Colonic mucosa (tissue), 4 donors: ENCODE measurements at regions not wholly inside any gene's neighbourhood (a gene's known extent, or its start where the extent isn't known, plus 50 kb on each side); places are given as distances from the start of the nearest gene placed in this dataset.

Experiments
- DNase-seq: peaks from one replicate; pipeline ENCODE4 v3.0.0-alpha.2; 2020
- H3K27ac ChIP-seq: fragments of 200-600 bp; one replicate; pipeline ENCODE4 v1.8.0; 2021
- H3K27me3 ChIP-seq: fragments of 200-600 bp; one replicate; pipeline ENCODE4 v1.8.0; 2021
- H3K36me3 ChIP-seq: fragments of 200-600 bp; one replicate; pipeline ENCODE4 v1.8.0; 2021
- H3K4me1 ChIP-seq: fragments of 200-600 bp; one replicate; pipeline ENCODE4 v1.8.0; 2021; ENCODE audit warnings: mild to moderate bottlenecking
- H3K4me3 ChIP-seq: fragments of 200-600 bp; one replicate; pipeline ENCODE4 v1.8.0; 2021
- H3K9ac ChIP-seq, 2 donors: one replicate each; pipeline ENCODE4 v1.7.0; 2013; ENCODE audit warnings: control low read depth in 2 of 2, low read depth in 2 of 2, low read length in 2 of 2
- H3K9me3 ChIP-seq: fragments of 200-600 bp; one replicate; pipeline ENCODE4 v1.8.0; 2021
- intact Hi-C: fragments of 100-400 bp; cut with DNase I; formaldehyde crosslinking; loops from one replicate; pipeline ENCODE4 v1.14.1; 2022
- TF ChIP-seq, protein P1 (sequence below): fragments of 200-600 bp; IDR thresholded peaks from one replicate; pipeline ENCODE4 v1.8.0; 2022; ENCODE audit warnings: antibody characterized with exemption, mild to moderate bottlenecking
- donor health status: healthy.
- donor health status: DM: no; HTN: no; CAD: no.
- donor health status: DM: no; HTN: no; CAD: no.

DNA sequence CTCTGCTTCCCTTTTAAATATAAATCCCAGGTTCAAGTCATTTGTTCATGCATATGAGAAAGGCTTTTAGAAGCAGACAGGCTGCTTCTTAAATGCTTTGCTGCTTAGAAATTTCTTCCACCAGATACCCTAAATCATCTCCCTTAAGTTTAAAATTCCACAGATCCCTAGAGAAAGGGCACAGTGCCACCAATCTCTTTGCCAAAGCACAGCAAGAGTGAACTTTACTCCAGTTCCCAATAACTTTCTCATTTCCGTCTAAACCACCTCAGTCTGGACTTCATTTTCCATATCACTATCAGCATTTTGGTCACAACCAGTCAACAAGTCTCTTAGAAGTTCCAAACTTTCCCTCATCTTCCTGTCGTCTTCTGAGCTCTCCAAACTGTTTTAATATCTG is 679.8 kb upstream of the FTMT start:
- Histone ChIP-seq H3K9ac (no peak overlapping the region), H3K27me3 (no peaks in the 10 kb centered on the region), H3K4me3 (no peak overlapping the region), H3K27ac (no peak overlapping the region), H3K4me1 (no peaks in the 10 kb centered on the region), H3K36me3 (no peaks in the 10 kb centered on the region), H3K9me3 (no peaks in the 10 kb centered on the region)
- DNase-seq, result no peak
- TF ChIP-seq, protein P1, sequence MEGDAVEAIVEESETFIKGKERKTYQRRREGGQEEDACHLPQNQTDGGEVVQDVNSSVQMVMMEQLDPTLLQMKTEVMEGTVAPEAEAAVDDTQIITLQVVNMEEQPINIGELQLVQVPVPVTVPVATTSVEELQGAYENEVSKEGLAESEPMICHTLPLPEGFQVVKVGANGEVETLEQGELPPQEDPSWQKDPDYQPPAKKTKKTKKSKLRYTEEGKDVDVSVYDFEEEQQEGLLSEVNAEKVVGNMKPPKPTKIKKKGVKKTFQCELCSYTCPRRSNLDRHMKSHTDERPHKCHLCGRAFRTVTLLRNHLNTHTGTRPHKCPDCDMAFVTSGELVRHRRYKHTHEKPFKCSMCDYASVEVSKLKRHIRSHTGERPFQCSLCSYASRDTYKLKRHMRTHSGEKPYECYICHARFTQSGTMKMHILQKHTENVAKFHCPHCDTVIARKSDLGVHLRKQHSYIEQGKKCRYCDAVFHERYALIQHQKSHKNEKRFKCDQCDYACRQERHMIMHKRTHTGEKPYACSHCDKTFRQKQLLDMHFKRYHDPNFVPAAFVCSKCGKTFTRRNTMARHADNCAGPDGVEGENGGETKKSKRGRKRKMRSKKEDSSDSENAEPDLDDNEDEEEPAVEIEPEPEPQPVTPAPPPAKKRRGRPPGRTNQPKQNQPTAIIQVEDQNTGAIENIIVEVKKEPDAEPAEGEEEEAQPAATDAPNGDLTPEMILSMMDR, result no peak
- intact Hi-C loops, result no loop called here

DNA sequence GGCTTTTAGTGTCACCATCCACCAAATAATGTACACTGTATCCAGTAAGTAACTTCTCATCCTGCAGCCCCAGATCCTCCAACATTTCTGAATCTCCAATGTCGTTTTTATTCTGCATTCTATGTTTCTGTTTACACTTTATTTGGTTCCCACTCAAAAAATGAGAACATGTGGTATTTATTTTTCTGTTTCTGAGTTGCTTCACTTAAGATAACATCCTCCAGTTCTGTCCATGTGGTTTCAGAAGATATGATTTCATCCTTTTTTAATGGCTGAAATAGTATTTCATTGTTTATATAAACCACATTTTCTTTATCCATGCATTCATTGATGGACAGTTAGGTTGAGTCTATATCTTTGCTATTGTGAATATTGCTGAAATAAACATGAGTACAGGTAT is 677.3 kb upstream of the FTMT start:
- Histone ChIP-seq H3K27me3 (no peaks in the 10 kb centered on the region), H3K4me1 (no peaks in the 10 kb centered on the region), H3K36me3 (no peaks in the 10 kb centered on the region), H3K27ac (no peak overlapping the region), H3K9me3 (no peaks in the 10 kb centered on the region), H3K9ac (no peak overlapping the region), H3K4me3 (no peak overlapping the region)
- no peak for DNase-seq
- TF ChIP-seq, protein P1, result no peak
- intact Hi-C loops, result no loop called here

DNA sequence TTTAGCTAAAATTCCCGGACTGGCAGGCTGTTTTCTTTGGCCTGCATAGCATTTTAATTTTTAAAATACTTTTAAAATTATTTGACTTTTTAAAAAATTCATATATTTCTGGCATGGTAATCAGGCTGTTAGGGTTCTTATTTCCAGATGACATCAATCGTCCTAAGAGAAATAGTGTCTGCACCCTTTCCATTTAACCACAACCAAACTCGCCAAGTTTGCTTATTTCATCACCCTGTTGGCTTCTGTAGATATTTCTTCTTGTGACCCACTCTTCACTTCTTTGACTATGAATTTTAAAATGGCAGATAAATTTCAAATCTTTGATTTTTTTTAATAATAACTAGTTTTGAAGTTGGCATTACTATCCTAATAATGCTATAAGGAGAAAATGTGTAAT is 675.7 kb upstream of the FTMT start:
- Histone ChIP-seq H3K27ac (no peak overlapping the region), H3K36me3 (no peaks in the 10 kb centered on the region), H3K9me3 (no peaks in the 10 kb centered on the region), H3K4me3 (no peak overlapping the region), H3K4me1 (no peaks in the 10 kb centered on the region), H3K27me3 (no peaks in the 10 kb centered on the region), H3K9ac (no peak overlapping the region)
- no peak for DNase-seq
- TF ChIP-seq, protein P1, result no peak
- intact Hi-C loops, result no loop called here

DNA sequence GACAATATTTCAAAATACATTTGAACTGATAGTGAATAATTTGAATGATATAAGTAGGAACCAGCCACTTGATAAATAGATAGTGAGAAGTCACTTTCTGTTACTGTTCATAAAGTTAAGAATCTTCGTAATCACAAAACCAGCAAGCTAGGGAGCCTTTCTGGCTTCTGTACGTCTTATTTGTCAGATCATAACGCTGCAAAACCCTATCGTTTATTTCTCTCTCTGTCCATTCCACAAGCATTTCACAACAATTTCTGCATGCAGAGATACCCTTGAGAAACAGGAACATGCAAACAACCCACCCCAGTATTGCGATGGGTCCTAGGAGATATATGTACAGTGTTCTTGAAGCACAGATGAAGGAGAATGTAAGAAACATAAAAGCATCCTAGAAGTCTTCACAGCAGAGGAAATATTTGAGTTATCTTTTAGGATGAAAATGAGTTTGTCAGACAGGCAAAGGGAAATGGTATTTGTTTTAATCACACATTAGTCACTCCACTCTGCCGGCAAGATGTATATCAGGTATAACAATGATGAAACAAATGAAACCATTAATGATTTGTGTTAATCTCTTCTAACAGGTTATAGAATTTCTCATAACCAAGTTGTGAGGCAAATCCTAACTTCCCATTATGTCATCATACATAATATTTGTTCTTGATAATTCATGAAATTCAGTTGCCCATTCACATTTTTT is 668.7 kb upstream of the FTMT start:
- Histone ChIP-seq H3K4me3 (no peak overlapping the region), H3K9me3 (no peaks in the 10 kb centered on the region), H3K36me3 (no peaks in the 10 kb centered on the region), H3K4me1 (no peaks in the 10 kb centered on the region), H3K27me3 (no peaks in the 10 kb centered on the region), H3K9ac (no peak overlapping the region), H3K27ac (no peak overlapping the region)
- intact Hi-C loops, result no loop called here
- no peak for DNase-seq
- TF ChIP-seq, protein P1, result no peak

DNA sequence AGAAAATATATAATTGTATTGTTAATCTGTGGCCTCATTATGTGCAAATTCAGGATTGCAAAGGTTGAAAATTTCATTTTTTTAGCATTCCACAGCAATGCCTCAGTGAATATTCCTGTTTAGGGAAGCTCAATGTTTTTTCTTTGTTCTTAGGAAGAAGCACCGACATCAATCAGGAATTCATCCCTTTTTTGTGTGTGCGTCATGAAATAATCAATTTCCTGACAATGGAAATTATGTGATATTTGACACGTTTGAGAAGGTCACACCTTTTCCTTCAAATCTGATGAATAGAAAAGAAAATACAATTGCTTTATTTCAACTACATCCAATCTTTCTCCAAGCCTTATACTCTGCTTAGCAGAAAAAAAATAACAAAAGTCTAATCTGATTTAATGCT is 662.8 kb upstream of the FTMT start:
- no peak for DNase-seq
- no peaks in the 10 kb centered on the region for H3K36me3 ChIP-seq
- no peak overlapping the region for H3K9ac ChIP-seq
- no peaks in the 10 kb centered on the region for H3K27me3 ChIP-seq
- H3K9me3 ChIP-seq, result no peaks in the 10 kb centered on the region
- TF ChIP-seq, protein P1, result no peak
- intact Hi-C loops, result no loop called here
- H3K4me1 ChIP-seq, result no peaks in the 10 kb centered on the region
- H3K4me3 ChIP-seq, result no peak overlapping the region
- H3K27ac ChIP-seq, result no peak overlapping the region
